ENCODE measurements at regions not wholly inside any gene's neighbourhood (a gene's known extent, or its start where the extent isn't known, plus 50 kb on each side); places are given as distances from the start of the nearest gene placed in this dataset.

DNA sequence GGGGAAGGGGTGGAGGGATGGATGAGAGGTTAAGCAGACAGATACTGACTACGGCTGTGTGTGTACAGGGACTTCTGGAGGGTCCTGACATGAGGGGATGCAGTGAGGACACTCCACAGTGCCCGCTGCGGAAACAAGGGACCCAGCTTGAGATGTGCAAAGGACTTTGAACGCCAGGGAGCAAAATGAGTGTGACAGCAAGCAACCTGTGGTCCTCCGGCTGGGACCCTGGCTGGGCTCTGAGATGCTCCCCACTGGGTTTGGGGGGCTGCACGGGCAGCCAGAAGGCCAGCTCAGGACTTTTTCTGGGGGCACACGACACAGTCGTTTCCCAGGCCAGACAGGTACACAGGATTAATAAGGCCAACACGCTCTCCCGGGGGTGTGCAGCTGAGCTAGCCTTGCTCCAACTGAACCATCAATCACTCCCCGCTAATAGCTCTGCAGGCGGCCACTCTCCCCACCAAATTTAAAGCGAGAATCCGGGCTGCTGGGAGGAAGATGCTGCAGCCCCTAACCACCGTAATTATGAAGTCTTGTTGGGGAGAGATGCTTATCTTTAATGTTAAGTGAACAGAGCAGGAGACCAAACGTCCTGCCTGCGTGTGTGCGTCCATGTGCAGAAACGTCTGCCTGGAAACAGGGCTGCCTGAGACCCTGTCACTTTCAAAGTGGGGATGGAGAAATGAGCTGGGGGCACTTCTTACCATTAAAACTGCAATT, 51.6 kb upstream of the DLK1 start:
- DNase-seq = no peak

DNA sequence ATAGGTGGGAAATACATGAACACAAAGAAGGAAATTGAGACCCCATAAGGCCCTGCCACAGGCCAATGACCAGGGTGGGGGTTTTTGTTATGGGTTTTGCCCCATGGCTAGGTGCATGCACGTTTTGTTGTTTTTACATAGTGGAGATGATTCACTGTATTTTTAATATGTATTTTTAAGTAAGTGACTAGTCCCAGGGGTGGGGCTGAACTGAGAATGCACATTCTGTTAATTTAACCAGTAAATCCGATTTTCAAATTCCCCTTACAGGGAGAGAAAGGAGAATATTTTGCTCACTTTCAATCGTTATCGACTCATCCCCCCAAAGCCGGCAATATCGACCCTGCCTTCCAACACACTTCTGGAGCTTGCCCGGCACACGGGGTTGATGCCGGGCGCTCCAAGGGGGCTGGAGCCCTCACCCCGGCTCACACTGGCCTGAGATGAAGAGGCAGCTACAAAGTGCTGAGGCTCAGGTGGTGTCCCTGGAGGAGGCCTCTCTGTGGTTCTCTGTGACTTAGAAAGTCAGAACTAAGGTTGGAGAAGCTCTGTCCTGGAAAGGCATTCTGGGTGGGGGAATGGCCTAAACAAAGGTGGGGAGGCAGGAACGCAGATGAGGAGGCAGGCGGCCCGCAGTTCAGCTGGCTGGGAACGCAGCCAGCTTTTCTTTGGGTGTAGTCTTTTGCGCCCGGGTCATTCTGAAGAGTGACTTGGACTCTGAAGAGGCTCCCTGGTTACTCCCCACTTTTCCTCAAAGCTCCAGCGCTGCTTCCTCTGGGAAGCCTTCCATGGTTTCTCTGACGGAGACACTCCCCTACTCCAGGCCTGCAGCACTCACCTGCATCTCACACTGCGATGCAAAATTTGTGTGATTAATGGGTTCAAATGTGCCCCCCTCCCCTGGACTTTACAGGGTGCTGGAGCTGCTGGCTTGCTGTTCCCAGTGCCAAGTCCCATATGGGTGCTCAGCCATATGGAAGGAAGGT, 50.7 kb upstream of the DLK1 start:
- DNase-seq = no peak

Data from CD4-positive, alpha-beta T cell treated with Interleukin-4 for 4 hours (primary cell).